T-helper 17 cell (primary cell): ENCODE measurements at regions not wholly inside any gene's neighbourhood (a gene's known extent, or its start where the extent isn't known, plus 50 kb on each side); places are given as distances from the start of the nearest gene placed in this dataset.

Source experiments
- ATAC-seq: fragments of 150-1000 bp; cut with Tn5 transposase; 2 replicates; pipeline ENCODE4 v1.10.0; 2021; ENCODE audit warnings: mild to moderate bottlenecking, moderate library complexity
- DNase-seq, 3 donors: peaks; one replicate each; pipeline versions ENCODE4 v3.0.0 to v3.0.0-alpha.2; 2020 to 2021
- H3K9me3 ChIP-seq: one replicate; pipeline ENCODE4 v1.7.0; 2013; ENCODE audit warnings: low read length, mild to moderate bottlenecking; ENCODE audit not compliant: control insufficient read depth, poor library complexity, severe bottlenecking
- H3K27ac Mint-ChIP-seq: one replicate; pipeline ENCODE4 v1.8.0; 2022; ENCODE audit warnings: mild to moderate bottlenecking, moderate library complexity, mixed read lengths
- H3K27me3 Mint-ChIP-seq: one replicate; pipeline ENCODE4 v1.8.0; 2022; ENCODE audit warnings: mixed read lengths
- H3K36me3 Mint-ChIP-seq: one replicate; pipeline ENCODE4 v1.8.0; 2022; ENCODE audit warnings: low read depth, mixed read lengths
- H3K4me1 Mint-ChIP-seq: one replicate; pipeline ENCODE4 v1.8.0; 2022; ENCODE audit warnings: mild to moderate bottlenecking, mixed read lengths
- H3K4me3 Mint-ChIP-seq: one replicate; pipeline ENCODE4 v1.8.0; 2022; ENCODE audit warnings: mild to moderate bottlenecking, moderate library complexity, mixed read lengths

DNA sequence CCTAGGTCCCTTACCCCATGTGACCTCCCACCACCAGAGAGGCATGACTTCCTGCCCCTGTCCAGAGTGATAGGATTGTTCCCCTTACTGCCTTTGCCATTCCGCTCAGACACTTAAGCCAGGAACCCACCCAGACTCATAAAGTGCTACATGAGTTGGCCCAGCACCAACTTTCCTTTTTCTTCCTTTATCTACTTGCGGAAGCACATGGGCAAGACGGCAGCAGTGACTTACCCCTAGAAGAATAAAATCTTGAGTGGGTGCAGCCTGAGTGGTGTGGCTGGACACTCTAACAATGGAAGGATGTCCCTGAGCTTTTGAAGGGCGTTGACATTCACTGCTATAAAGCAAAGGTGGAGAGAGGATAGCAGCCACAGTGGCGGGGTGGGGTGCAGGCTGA lies 100.1 kb downstream of the MAB21L3 start:
- Mint-ChIP-seq H3K27ac (no peak overlapping the region), H3K36me3 (no peaks in the 10 kb centered on the region), H3K4me3 (no peak overlapping the region), H3K4me1 (no peaks in the 10 kb centered on the region), H3K27me3 (peaks cover 10% of the 10 kb centered on the region)
- no peak for DNase-seq
- H3K9me3 ChIP-seq = no peaks in the 10 kb centered on the region
- ATAC-seq = no peak

DNA sequence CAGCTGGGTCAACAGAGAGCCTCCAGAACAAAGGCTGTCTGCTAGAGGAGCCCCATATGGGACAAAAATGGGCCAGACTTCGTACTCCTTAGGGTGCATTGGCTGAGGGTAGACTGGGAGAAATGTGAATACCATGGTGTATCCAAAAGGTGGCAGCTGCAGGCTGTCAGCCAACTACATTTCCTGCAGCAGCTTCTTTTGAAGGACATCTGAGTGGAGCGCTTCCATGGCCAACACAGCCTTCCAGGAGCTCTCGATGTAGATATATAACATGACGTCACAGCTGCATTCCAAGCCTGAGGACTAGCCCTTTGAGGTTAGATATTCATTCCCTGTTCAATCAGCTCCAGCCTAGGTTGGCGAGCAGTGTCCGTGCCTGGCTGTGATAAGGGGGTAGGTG lies 107.7 kb downstream of the MAB21L3 start:
- H3K9me3 ChIP-seq = no peaks in the 10 kb centered on the region
- H3K4me1 Mint-ChIP-seq = peaks cover 6% of the 10 kb centered on the region
- H3K36me3 Mint-ChIP-seq = peaks cover 3% of the 10 kb centered on the region
- no peak overlapping the region for H3K27ac Mint-ChIP-seq
- ATAC-seq (no peak), DNase-seq (no peak)
- no peak overlapping the region for H3K4me3 Mint-ChIP-seq
- H3K27me3 Mint-ChIP-seq = no peaks in the 10 kb centered on the region

DNA sequence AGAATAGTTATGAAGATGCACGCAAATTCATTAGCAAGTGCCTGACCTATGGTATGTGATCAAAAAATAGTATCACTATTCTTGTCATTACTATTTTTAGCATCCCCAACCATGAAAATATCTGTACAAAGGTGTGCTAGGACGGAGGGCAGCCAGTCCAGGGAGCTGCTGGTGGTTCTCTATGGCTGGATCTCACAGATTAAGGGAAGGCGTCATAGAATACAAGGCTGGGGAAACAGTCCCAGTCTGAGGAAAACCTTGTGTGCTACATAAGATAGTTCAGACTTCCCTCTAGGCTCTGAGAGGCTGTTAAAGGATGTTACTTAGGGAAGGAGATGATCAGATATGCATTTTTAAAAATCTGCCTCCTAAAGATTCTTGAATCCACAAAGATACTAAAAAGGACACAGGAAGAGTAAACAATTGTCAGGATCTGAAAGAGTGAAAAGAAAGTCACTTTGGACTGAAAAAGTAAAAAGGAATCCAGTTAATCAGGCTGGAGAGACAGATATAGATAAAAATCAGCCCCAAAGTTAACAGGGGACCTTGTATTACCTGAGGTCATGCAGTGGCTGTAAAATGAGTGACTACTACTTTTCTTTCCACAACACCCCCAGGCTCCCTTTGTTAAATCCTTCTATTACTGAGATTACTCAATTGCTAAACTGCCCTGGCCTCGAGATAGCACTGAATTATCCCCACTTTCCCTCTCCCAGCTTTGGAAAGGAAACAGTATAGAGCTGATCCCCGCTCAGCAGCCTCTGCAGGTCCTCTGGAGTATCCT lies 108.6 kb downstream of the MAB21L3 start:
- H3K36me3 Mint-ChIP-seq = peaks cover 3% of the 10 kb centered on the region
- H3K27ac Mint-ChIP-seq = no peak overlapping the region
- H3K9me3 ChIP-seq = no peaks in the 10 kb centered on the region
- no peak overlapping the region for H3K4me3 Mint-ChIP-seq
- H3K4me1 Mint-ChIP-seq = peaks cover 6% of the 10 kb centered on the region
- peaks cover under 1% of the 10 kb centered on the region for H3K27me3 Mint-ChIP-seq
- DNase-seq (no peak), ATAC-seq (no peak)

DNA sequence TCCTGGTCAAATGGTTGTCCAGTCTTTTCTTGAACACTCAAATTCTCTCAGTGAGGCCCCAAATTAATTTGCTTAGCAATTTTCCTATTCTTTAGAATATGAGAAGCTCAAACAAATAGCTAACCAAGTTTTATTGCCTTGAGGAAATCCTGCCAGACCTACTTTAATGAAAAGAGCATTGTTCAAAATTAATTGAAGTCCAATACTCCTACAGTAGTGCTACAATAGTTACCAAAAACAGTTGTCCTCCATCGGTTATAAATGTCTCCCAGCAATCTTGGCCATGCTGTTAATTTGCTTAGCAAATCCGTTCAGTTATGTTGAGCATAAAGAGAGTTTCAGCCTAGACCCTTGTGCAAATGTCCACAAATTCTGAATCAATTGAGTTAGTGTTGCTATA lies 112.9 kb downstream of the MAB21L3 start:
- H3K9me3 ChIP-seq = no peaks in the 10 kb centered on the region
- ATAC-seq (no peak), DNase-seq (no peak)
- peaks cover 3% of the 10 kb centered on the region for H3K36me3 Mint-ChIP-seq
- peaks cover 6% of the 10 kb centered on the region for H3K4me1 Mint-ChIP-seq
- H3K27ac Mint-ChIP-seq = no peak overlapping the region
- no peak overlapping the region for H3K4me3 Mint-ChIP-seq
- H3K27me3 Mint-ChIP-seq = peaks cover 6% of the 10 kb centered on the region

DNA sequence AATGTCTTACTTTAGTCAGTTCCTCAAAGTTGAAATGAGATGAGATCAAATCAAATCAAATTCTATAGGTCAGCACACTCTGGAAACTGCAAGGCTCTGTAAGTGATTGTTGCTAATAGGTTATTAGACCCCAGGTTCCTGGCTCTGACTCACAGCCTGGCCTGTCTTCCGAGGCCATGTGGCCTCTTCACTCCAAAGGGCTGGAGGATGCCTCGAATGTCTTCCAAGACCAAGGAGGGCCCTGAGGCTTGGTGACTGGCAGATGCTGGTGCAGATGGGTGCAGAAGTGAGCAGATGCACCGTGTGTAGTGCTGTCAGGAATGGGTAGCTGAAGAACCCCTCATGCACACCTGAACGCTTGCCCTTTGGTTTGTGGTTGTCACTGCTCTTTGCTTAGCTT lies 113.4 kb downstream of the MAB21L3 start:
- Mint-ChIP-seq H3K27me3 (peaks cover 6% of the 10 kb centered on the region), H3K4me3 (no peak overlapping the region), H3K36me3 (peaks cover 3% of the 10 kb centered on the region), H3K27ac (no peak overlapping the region), H3K4me1 (peaks cover 6% of the 10 kb centered on the region)
- no peak for ATAC-seq
- H3K9me3 ChIP-seq = no peaks in the 10 kb centered on the region
- no peak for DNase-seq

DNA sequence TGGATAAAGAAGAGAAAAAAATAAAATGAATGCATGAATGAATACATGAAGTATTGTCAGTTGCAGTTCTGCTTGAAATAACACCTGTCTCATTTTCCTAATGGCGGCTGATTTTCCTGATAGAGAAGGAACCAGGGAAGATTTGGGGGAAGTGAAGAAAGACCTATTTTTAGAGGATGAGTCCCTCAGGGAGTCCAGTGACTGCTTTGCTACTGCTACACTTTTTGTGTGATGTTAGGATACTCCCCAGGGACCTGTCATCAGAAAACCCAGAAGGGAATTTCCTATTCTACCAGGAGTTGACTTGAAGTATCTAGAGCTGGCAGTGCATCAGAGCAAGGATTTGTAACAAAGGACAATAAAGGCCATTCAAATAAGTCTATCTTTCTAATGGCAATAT lies 114.8 kb downstream of the MAB21L3 start:
- peaks cover 6% of the 10 kb centered on the region for H3K27me3 Mint-ChIP-seq
- ATAC-seq = no peak
- peaks cover 3% of the 10 kb centered on the region for H3K36me3 Mint-ChIP-seq
- peaks cover 10% of the 10 kb centered on the region for H3K4me1 Mint-ChIP-seq
- H3K9me3 ChIP-seq = no peaks in the 10 kb centered on the region
- no peak for DNase-seq
- no peak overlapping the region for H3K27ac Mint-ChIP-seq
- H3K4me3 Mint-ChIP-seq = no peak overlapping the region

DNA sequence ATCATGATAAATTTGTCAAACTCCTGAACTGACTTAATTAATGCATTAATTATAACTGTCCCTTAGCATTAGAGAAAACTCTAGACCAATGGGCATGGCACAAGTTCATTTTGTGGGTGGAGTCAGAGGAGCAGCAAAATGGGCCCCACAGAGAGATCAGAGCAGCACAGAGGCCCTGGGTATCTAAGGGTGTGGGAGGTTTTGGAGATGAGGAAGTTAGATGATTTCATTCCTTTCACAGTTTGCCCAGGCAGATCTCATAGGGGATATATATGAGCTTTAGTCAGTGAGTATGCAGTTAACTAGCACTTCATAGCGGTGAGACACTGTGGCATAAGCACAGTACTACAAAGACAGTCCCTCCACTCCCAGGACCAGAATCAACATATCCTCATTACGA lies 117.3 kb downstream of the MAB21L3 start:
- peaks cover 6% of the 10 kb centered on the region for H3K27me3 Mint-ChIP-seq
- no peak overlapping the region for H3K4me3 Mint-ChIP-seq
- ATAC-seq = no peak

DNA sequence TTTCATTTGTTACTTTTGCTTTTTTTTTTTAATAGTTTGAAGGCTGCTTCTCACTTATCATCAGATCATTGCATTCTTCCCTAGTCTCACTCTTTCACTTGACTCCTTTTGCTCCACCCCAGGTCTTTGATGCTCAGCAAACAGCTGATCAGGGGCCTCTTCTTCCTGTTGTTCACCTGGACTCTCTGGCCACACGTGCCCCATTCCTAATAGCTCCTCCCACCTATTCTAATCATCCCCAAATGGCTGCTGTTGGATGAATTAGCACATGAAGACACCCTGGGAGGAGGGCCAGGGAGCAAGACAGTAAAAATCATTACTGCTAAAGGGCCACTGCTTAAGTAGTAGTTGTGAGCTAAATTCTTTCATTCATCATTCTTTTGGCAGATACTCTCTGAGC lies 119.5 kb downstream of the MAB21L3 start:
- Mint-ChIP-seq H3K4me3 (peak overlapping the region; percentile 36), H3K36me3 (no peaks in the 10 kb centered on the region), H3K4me1 (peaks cover 17% of the 10 kb centered on the region), H3K27ac (peak overlapping the region; percentile 87), H3K27me3 (no peaks in the 10 kb centered on the region)
- H3K9me3 ChIP-seq = no peaks in the 10 kb centered on the region
- DNase-seq (no peak), ATAC-seq (no peak)

More for the DNA sequence above, 117.3 kb downstream of the MAB21L3 start:
- Mint-ChIP-seq H3K36me3 (no peaks in the 10 kb centered on the region), H3K27ac (no peak overlapping the region), H3K4me1 (peaks cover 13% of the 10 kb centered on the region)
- no peaks in the 10 kb centered on the region for H3K9me3 ChIP-seq
- no peak for DNase-seq

DNA sequence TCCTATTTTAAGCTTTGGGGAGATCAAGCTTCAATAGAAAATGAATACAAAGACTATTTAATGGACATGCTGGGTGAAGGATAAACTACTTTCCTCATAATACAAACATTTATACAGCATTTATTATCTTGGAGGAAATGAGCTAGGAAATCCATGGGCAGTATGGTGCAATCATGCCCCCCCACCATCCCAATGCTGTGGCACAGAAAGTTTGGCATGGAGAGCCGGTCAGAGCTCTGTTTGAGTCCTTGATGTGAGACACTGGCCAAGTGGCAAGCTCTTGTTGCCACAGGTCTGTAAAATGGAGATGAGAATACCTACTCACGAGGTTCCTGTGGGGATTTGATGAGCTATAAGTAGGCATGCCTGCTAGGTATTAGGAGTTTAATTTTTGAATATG lies 120.6 kb downstream of the MAB21L3 start:
- H3K9me3 ChIP-seq = no peaks in the 10 kb centered on the region
- Mint-ChIP-seq H3K27ac (peak overlapping the region; percentile 87), H3K27me3 (no peaks in the 10 kb centered on the region), H3K4me1 (peaks cover 17% of the 10 kb centered on the region), H3K36me3 (no peaks in the 10 kb centered on the region), H3K4me3 (no peak overlapping the region)
- no peak for DNase-seq
- ATAC-seq = no peak

DNA sequence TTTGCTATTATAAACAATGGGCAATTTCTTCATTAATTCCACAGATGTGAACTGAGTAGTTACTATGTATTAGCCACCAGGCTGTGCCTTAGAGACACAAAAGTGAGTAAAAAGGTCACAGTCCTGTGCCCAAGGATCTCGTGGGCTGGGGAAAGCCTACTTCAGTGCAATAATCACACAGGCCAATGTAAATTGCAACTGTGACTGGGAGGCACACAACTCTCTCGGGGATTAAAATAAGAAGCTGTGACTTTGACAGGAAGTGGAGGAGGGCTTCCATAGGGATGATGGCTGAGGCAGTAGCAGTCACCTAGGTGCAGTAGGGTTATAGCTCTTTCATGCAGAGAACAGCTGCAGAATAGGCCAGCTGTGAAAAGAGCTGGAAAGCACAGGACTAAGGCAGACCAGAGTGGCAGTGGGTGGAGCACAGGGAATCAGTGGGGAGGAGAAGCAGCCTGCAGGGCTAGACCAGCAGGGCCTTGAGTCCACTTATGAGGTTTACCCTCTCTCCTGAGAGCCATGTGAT lies 121.9 kb downstream of the MAB21L3 start:
- H3K27ac Mint-ChIP-seq = no peak overlapping the region
- peak overlapping the region; percentile 53 for H3K4me3 Mint-ChIP-seq
- H3K4me1 Mint-ChIP-seq = peaks cover 17% of the 10 kb centered on the region
- ATAC-seq (peak; percentile 77), DNase-seq (no peak)
- H3K9me3 ChIP-seq = no peaks in the 10 kb centered on the region
- H3K36me3 Mint-ChIP-seq = no peaks in the 10 kb centered on the region
- H3K27me3 Mint-ChIP-seq = no peaks in the 10 kb centered on the region

DNA sequence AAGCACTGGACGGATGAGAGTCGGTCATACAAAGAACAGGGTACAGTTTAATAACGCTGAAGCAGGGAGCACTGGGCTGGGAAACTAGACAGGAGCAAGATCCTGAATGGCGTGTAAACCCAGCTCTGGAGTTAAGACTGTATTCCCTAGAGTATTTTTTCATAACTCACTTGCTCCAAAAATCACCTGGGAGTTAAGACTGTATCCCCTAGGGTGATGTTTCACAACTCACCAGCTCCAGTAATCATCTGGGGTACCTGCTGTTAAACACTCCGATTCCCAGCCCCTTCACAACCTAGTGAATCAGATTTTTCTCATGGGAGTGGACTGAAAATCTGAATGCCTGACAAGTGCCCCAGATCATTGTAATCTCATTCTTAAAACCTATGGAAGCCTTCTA lies 123.2 kb downstream of the MAB21L3 start:
- H3K4me1 Mint-ChIP-seq = peaks cover 15% of the 10 kb centered on the region
- no peak overlapping the region for H3K4me3 Mint-ChIP-seq
- ATAC-seq = no peak
- peak overlapping the region; percentile 54 for H3K27ac Mint-ChIP-seq
- no peaks in the 10 kb centered on the region for H3K9me3 ChIP-seq
- no peaks in the 10 kb centered on the region for H3K36me3 Mint-ChIP-seq
- DNase-seq = no peak
- no peaks in the 10 kb centered on the region for H3K27me3 Mint-ChIP-seq

DNA sequence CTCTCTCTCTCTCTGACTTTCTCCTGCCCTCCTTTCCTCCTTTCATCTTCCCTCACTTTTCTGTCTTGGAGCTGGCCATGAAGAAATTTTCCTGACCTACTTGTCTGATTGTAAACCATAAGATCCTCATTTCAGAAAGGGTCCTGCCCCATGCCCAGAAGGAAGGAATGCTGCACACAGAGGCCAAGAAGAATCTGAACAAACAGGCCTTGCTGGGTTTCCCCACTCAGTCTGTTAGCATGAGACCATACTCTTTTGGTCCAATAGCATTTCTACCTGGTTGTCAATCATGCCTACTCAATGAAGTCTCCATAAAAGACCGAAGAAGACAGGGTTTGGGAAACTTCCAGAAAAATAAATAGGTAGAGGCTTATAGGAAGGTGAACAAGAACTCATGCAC lies 128.7 kb downstream of the MAB21L3 start:
- Mint-ChIP-seq H3K27ac (no peak overlapping the region), H3K4me1 (peaks cover 5% of the 10 kb centered on the region), H3K27me3 (peaks cover 15% of the 10 kb centered on the region), H3K4me3 (no peak overlapping the region), H3K36me3 (peaks cover 2% of the 10 kb centered on the region)
- H3K9me3 ChIP-seq = no peaks in the 10 kb centered on the region
- DNase-seq = no peak
- no peak for ATAC-seq

DNA sequence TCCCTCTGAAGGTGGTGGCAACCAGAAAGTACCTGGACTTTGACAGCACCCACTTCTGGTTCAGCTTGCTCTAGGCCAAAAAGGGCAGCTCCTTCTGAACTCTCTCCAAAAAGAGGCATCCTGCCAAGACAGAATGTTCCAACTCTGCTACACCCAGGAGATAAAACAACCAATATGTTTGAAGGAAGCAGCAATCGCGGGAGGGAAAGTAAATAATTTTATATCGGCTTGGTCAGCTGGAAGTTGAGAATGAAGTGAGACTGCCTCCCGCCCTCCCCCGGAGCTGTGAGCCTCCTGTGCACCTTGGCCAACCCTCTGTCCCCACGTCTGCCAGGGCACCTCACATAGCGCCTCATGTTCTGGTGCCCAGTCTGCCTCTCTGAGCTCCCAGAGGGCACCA lies 130.3 kb upstream of the ATP1A1 start:
- DNase-seq = no peak
- H3K27ac Mint-ChIP-seq = no peak overlapping the region
- ATAC-seq = no peak
- peaks cover 17% of the 10 kb centered on the region for H3K27me3 Mint-ChIP-seq
- H3K9me3 ChIP-seq = no peaks in the 10 kb centered on the region
- H3K4me3 Mint-ChIP-seq = no peak overlapping the region
- H3K36me3 Mint-ChIP-seq = peaks cover 3% of the 10 kb centered on the region
- H3K4me1 Mint-ChIP-seq = peaks cover 5% of the 10 kb centered on the region
